PFSK-1 (cell line): ENCODE measurements at regions not wholly inside any gene's neighbourhood (a gene's known extent, or its start where the extent isn't known, plus 50 kb on each side); places are given as distances from the start of the nearest gene placed in this dataset.

Experiments
- FOXP2 ChIP-seq: optimal IDR thresholded peaks from 2 replicates; pipeline ENCODE3; 2011; ENCODE audit warnings: borderline replicate concordance, control low read depth, inconsistent platforms; ENCODE audit not compliant: insufficient read depth; ENCODE audit errors: extremely low read length, extremely low read depth
- POLR2AphosphoS5 ChIP-seq: IDR thresholded peaks from 2 replicates; pipeline ENCODE4 v1.6.1; 2012; ENCODE audit warnings: low read depth, mild to moderate bottlenecking, control low read depth, low read length, moderate library complexity
- REST ChIP-seq, 2 experiments: IDR thresholded peaks; 2 replicates each; pipeline versions ENCODE4 v1.6.1 to v1.8.0; 2011 to 2012; ENCODE audit warnings: low read depth in 2 of 2, low read length in 2 of 2, control low read depth in 1 of 2, inconsistent platforms in 1 of 2, mild to moderate bottlenecking in 1 of 2, moderate library complexity in 1 of 2; ENCODE audit not compliant: insufficient read depth in 1 of 2
- SIN3A ChIP-seq: IDR thresholded peaks from 2 replicates; pipeline ENCODE4 v1.6.1; 2012; ENCODE audit warnings: mild to moderate bottlenecking, low read length, moderate library complexity, borderline replicate concordance; ENCODE audit not compliant: insufficient read depth
- TAF1 ChIP-seq: IDR thresholded peaks from 2 replicates; pipeline ENCODE4 v1.6.1; 2012; ENCODE audit warnings: low read length, control low read depth, borderline replicate concordance; ENCODE audit not compliant: insufficient read depth

- TF ChIP-seq TAF1 = no peak
- no peak for TF ChIP-seq SIN3A
Measured at GRCh38 chr6:133787122-133787521, 101.8 kb upstream of the TCF21 start.

DNA sequence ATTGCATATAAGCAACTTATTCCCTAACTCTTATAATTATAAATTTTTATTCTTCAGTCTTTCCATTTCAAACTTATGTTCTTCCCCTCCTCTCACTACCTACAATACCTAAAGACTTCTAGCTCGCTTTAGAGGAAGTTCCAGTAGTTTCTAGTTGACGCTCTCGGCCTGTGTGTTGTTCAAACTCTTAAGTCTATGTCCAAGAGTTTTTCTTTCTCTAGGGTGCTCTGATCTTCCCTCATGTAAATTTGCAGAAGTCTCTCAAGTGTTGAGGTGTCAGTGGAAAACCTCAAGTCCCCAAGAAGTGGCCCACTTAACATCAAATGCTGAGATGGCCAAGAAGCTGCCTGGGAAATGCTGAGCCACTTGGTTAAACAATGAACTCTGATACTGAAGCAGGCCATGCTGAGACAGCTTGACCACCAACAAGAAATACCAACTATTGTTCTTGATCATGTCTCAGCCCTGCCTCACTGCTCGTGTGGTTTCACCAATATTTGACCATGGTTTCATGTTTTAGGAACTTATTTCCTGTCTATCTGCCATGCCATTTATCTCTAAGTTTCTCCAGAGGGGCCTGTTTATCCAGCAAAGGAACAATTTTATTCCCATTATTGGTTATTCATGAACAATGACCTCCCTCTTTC is 100.9 kb upstream of the TCF21 start:
- TF ChIP-seq REST (IDR thresholded peaks at IDR 0.05; ENCODE audit: insufficient read depth in 1 of 2, low read depth in 2 of 2, low read length in 2 of 2) (no peak), FOXP2 (no peak), POLR2AphosphoS5 (no peak), TAF1 (no peak), SIN3A (no peak)

DNA sequence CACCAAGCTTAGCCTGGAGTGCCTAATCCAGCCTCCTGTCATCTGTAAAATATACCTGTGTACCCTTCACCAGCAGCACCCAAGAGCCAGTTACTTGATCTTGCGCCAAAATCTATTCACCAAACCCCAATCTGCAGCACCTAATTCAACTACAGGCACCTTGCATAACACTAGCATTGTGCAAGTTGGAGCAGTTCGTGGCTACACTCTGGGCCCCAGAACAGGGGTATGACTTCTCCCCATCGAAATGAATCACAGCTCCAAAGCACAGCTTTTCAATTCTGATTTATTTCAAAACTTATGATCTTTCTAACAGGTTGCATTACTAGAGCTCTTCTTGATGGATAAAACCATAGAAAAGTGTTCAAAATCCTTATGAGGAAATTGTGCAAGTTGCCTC is 100.4 kb upstream of the TCF21 start:
- TF ChIP-seq REST (IDR thresholded peaks at IDR 0.05; ENCODE audit: insufficient read depth in 1 of 2, low read depth in 2 of 2, low read length in 2 of 2) (no peak), TAF1 (no peak), FOXP2 (no peak), SIN3A (no peak), POLR2AphosphoS5 (no peak)

DNA sequence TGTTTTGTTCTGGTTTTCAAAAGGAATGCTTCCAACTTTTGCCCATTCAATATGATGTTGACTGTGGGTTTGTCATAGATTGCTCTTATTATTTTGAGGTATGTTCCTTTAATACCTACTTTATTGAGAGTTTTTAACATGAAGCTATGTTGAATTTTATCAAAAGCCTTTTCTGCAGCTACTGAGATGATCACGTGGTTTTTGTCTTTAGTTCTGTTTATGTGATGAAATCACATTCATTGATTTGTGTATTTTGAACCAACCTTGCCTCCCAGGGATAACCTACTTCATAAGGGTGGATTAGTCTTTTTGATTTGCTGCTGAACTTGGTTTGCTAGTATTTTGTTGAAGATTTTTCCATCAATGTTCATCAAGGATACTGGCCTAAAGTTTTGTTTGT is 92.7 kb upstream of the TCF21 start:
- no peak for TF ChIP-seq TAF1
- TF ChIP-seq FOXP2 = no peak
- TF ChIP-seq REST (IDR thresholded peaks at IDR 0.05; ENCODE audit: insufficient read depth in 1 of 2, low read depth in 2 of 2, low read length in 2 of 2) = no peak
- no peak for TF ChIP-seq SIN3A
- no peak for TF ChIP-seq POLR2AphosphoS5

GRCh38 chr6:133799043-133799442 is 89.9 kb upstream of the TCF21 start:
- TF ChIP-seq FOXP2 = no peak
- no peak for TF ChIP-seq POLR2AphosphoS5
- no peak for TF ChIP-seq TAF1
- TF ChIP-seq REST (IDR thresholded peaks at IDR 0.05; ENCODE audit: insufficient read depth in 1 of 2, low read depth in 2 of 2, low read length in 2 of 2) = no peak
- no peak for TF ChIP-seq SIN3A

DNA sequence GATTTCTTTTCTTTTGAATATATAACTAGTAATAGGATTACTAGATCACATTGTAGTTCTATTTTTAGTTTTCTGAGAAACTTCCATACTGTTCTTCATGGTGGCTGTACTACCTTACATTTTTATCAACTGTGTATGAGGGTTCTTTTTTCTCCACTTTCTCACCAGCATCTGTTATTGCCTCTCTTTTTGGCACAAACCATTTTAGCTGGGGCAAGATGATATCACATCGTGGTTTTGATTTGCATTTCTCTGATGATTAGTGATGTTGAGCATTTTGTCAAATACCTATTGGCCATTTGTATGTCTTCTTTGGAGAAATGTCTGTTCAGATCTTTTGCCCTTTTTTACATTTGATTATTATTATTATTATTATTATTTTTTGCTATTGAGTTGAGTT is 86.1 kb upstream of the TCF21 start:
- TF ChIP-seq TAF1 (no peak), FOXP2 (no peak), REST (IDR thresholded peaks at IDR 0.05; ENCODE audit: insufficient read depth in 1 of 2, low read depth in 2 of 2, low read length in 2 of 2) (no peak), POLR2AphosphoS5 (no peak), SIN3A (no peak)
